ENCODE measurements at regions not wholly inside any gene's neighbourhood (a gene's known extent, or its start where the extent isn't known, plus 50 kb on each side); places are given as distances from the start of the nearest gene placed in this dataset.

DNA sequence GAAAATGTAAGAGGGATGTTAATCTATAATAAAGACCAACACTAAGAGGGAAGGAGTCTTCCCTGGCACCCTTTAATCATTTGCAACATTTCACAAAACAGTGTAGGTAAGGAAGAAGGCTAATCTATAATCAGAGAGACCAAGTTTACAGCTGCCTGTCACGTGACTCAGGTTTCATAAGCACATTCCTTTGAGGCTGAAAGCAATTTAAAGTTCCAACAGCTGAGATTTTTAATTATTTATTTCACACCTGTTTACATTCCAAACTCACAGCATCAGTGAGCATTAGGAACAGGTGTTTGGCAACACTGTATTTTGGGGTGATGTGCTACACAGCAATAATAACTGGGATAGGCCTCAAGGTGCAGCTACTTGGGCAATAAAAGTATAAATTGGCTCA lies 75.7 kb upstream of the PGBD5 start:
- FAIRE-seq = peak; percentile 3
- intact Hi-C loops (cut with DNase I) = no loop called here
- no peaks in the 10 kb centered on the region for H3K36me3 ChIP-seq (ENCODE audit: control insufficient read depth in 2 of 3, insufficient read depth in 3 of 3, low read length in 3 of 3)
- TF ChIP-seq, protein P1, sequence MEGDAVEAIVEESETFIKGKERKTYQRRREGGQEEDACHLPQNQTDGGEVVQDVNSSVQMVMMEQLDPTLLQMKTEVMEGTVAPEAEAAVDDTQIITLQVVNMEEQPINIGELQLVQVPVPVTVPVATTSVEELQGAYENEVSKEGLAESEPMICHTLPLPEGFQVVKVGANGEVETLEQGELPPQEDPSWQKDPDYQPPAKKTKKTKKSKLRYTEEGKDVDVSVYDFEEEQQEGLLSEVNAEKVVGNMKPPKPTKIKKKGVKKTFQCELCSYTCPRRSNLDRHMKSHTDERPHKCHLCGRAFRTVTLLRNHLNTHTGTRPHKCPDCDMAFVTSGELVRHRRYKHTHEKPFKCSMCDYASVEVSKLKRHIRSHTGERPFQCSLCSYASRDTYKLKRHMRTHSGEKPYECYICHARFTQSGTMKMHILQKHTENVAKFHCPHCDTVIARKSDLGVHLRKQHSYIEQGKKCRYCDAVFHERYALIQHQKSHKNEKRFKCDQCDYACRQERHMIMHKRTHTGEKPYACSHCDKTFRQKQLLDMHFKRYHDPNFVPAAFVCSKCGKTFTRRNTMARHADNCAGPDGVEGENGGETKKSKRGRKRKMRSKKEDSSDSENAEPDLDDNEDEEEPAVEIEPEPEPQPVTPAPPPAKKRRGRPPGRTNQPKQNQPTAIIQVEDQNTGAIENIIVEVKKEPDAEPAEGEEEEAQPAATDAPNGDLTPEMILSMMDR (IDR thresholded peaks at IDR 0.05; ENCODE audit: borderline replicate concordance, extremely low read depth, insufficient read depth) = no peak
- no peak overlapping the region for H3K4me3 ChIP-seq (ENCODE audit: low read length in 3 of 3)
- no peaks in the 10 kb centered on the region for H3K27me3 ChIP-seq (ENCODE audit: control insufficient read depth, insufficient read depth, low read length)
- peak in 2 of 5 donors; percentile 75 to 80 for DNase-seq
- no peak overlapping the region for H3K27ac ChIP-seq (ENCODE audit: low read depth in 2 of 2, low read length in 2 of 2)
- no peak overlapping the region for H3K9ac ChIP-seq (ENCODE audit: low read length in 3 of 3)
- H3K4me1 ChIP-seq (ENCODE audit: control insufficient read depth in 2 of 3, insufficient read depth in 2 of 3, low read depth in 1 of 3, low read length in 3 of 3) = peaks cover 0 to 9% (median 2%) of the 10 kb centered on the region in 3 donors
- no peaks in the 10 kb centered on the region for H3K9me3 ChIP-seq (ENCODE audit: control insufficient read depth in 2 of 3, insufficient read depth in 1 of 3, low read length in 3 of 3)

DNA sequence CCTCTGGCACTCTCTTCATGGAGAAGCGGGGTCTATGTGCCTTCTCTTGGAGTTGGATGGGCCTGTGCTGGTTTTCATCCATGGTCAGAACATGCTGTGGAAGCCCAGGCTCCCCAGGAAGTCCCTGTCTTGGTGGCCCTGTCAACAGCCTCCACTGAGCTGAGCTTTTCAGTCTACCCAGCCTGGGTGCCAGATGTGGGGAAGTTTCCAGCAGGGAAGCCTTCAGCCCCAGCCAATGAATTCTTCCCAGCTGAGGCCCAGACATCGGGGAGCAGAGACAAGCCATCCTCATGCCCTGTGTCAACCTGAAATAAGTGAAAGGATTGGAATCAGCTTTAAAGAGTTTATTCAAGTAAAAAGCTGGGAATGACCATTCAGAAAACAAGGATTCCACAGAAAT lies 75.1 kb upstream of the PGBD5 start:
- Histone ChIP-seq H3K9me3 (ENCODE audit: control insufficient read depth in 2 of 3, insufficient read depth in 1 of 3, low read length in 3 of 3) (no peaks in the 10 kb centered on the region), H3K27ac (ENCODE audit: low read depth in 2 of 2, low read length in 2 of 2) (no peak overlapping the region), H3K4me1 (ENCODE audit: control insufficient read depth in 2 of 3, insufficient read depth in 2 of 3, low read depth in 1 of 3, low read length in 3 of 3) (peaks cover 0 to 9% (median 2%) of the 10 kb centered on the region in 3 donors), H3K4me3 (ENCODE audit: low read length in 3 of 3) (no peak overlapping the region), H3K27me3 (ENCODE audit: control insufficient read depth, insufficient read depth, low read length) (no peaks in the 10 kb centered on the region), H3K36me3 (ENCODE audit: control insufficient read depth in 2 of 3, insufficient read depth in 3 of 3, low read length in 3 of 3) (no peaks in the 10 kb centered on the region), H3K9ac (ENCODE audit: low read length in 3 of 3) (no peak overlapping the region)
- intact Hi-C loops (cut with DNase I) = no loop called here
- TF ChIP-seq, protein P1 (IDR thresholded peaks at IDR 0.05; ENCODE audit: borderline replicate concordance, extremely low read depth, insufficient read depth) = no peak
- FAIRE-seq (no peak), DNase-seq (no peak)

DNA sequence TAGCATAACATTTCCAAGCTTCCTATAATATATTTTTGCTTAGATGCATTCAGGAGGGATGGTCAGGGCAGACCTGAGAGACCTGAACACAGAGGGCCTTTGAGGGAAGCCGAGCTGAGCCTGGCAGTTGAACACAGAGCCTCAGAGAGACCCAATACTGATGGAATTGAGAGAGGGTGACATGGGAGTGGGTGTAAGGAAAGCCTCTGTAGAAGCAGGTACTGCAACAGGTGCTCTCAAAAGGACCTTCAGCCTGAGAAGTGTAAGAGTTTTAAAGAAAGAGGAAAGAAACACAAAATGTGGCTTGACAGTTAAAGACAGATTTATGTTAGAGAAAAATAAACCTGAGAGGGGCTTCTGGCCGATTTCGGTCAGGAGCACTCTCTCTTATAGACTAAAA lies 73.9 kb upstream of the PGBD5 start:
- TF ChIP-seq, protein P1 (IDR thresholded peaks at IDR 0.05; ENCODE audit: borderline replicate concordance, extremely low read depth, insufficient read depth) = no peak
- DNase-seq (no peak), FAIRE-seq (no peak)
- H3K4me1 ChIP-seq (ENCODE audit: control insufficient read depth in 2 of 3, insufficient read depth in 2 of 3, low read depth in 1 of 3, low read length in 3 of 3) = peaks cover 0 to 9% (median 2%) of the 10 kb centered on the region in 3 donors
- intact Hi-C loops (cut with DNase I) = no loop called here
- H3K36me3 ChIP-seq (ENCODE audit: control insufficient read depth in 2 of 3, insufficient read depth in 3 of 3, low read length in 3 of 3) = no peaks in the 10 kb centered on the region
- no peak overlapping the region for H3K4me3 ChIP-seq (ENCODE audit: low read length in 3 of 3)
- no peaks in the 10 kb centered on the region for H3K27me3 ChIP-seq (ENCODE audit: control insufficient read depth, insufficient read depth, low read length)
- no peak overlapping the region for H3K9ac ChIP-seq (ENCODE audit: low read length in 3 of 3)
- no peak overlapping the region for H3K27ac ChIP-seq (ENCODE audit: low read depth in 2 of 2, low read length in 2 of 2)
- no peaks in the 10 kb centered on the region for H3K9me3 ChIP-seq (ENCODE audit: control insufficient read depth in 2 of 3, insufficient read depth in 1 of 3, low read length in 3 of 3)

DNA sequence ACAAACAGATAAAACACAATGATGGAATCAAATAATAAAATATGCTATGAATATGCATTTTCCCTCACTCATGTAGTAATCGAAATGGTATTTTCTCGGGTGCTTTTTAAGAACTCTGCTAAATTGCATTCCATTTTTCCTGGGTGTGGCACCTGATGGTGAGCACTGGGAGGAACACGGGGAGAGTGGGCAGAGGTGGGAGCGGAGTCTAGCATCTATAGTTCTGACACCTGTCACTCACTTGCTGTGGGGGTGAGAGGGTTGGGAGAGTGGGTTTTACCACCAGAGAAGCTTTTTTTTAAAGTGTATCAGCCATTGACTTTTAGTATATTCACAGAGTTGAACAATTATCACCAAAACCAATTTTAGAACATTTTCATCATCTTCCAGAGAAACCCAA lies 73.4 kb upstream of the PGBD5 start:
- Histone ChIP-seq H3K36me3 (ENCODE audit: control insufficient read depth in 2 of 3, insufficient read depth in 3 of 3, low read length in 3 of 3) (no peaks in the 10 kb centered on the region), H3K4me1 (ENCODE audit: control insufficient read depth in 2 of 3, insufficient read depth in 2 of 3, low read depth in 1 of 3, low read length in 3 of 3) (peaks cover 0 to 9% (median 2%) of the 10 kb centered on the region in 3 donors), H3K27ac (ENCODE audit: low read depth in 2 of 2, low read length in 2 of 2) (no peak overlapping the region), H3K9ac (ENCODE audit: low read length in 3 of 3) (no peak overlapping the region), H3K27me3 (ENCODE audit: control insufficient read depth, insufficient read depth, low read length) (no peaks in the 10 kb centered on the region), H3K4me3 (ENCODE audit: low read length in 3 of 3) (no peak overlapping the region), H3K9me3 (ENCODE audit: control insufficient read depth in 2 of 3, insufficient read depth in 1 of 3, low read length in 3 of 3) (no peaks in the 10 kb centered on the region)
- FAIRE-seq = no peak
- TF ChIP-seq, protein P1 (IDR thresholded peaks at IDR 0.05; ENCODE audit: borderline replicate concordance, extremely low read depth, insufficient read depth) = no peak
- DNase-seq = no peak
- intact Hi-C loops (cut with DNase I) = no loop called here
